GM19238 (cell line): ENCODE measurements at regions not wholly inside any gene's neighbourhood (a gene's known extent, or its start where the extent isn't known, plus 50 kb on each side); places are given as distances from the start of the nearest gene placed in this dataset.

ENCODE experiments used
- DNase-seq: peaks from one replicate; pipeline ENCODE4 v3.0.0; 2011; ENCODE audit warnings: low spot score; ENCODE audit not compliant: insufficient read length

GRCh38 chr2:3062476-3063260 lies 314.9 kb downstream of the EIPR1 start:
- no peak for DNase-seq

GRCh38 chr2:3060049-3060448 lies 317.6 kb downstream of the EIPR1 start:
- no peak for DNase-seq

GRCh38 chr2:3059141-3059925 lies 318.3 kb downstream of the EIPR1 start:
- DNase-seq = no peak

GRCh38 chr2:3054066-3054465 lies 323.6 kb downstream of the EIPR1 start:
- DNase-seq = no peak

- no peak for DNase-seq
Measured at GRCh38 chr2:3051266-3051665, 326.4 kb downstream of the EIPR1 start.

- DNase-seq = no peak
Measured at GRCh38 chr2:3046170-3046865, 331.3 kb downstream of the EIPR1 start.

GRCh38 chr2:3045318-3045921 lies 332.2 kb downstream of the EIPR1 start:
- no peak for DNase-seq

- no peak for DNase-seq
Measured at GRCh38 chr2:3044587-3045317, 332.9 kb downstream of the EIPR1 start.

GRCh38 chr2:3043726-3044125 lies 333.9 kb downstream of the EIPR1 start:
- DNase-seq = no peak

- no peak for DNase-seq
Measured at GRCh38 chr2:3042601-3043585, 334.7 kb downstream of the EIPR1 start.

- no peak for DNase-seq
Measured at GRCh38 chr2:3041841-3042600, 335.6 kb downstream of the EIPR1 start.

GRCh38 chr2:3041246-3041645 lies 336.4 kb downstream of the EIPR1 start:
- no peak for DNase-seq

GRCh38 chr2:3040496-3041140 lies 337.0 kb downstream of the EIPR1 start:
- DNase-seq = no peak

- no peak for DNase-seq
Measured at GRCh38 chr2:3040066-3040428, 337.6 kb downstream of the EIPR1 start.

- no peak for DNase-seq
Measured at GRCh38 chr2:3039188-3040065, 338.2 kb downstream of the EIPR1 start.

- DNase-seq = no peak
Measured at GRCh38 chr2:3038636-3039035, 339.0 kb downstream of the EIPR1 start.
